Endothelial cell (in vitro differentiated cells): ENCODE measurements at regions not wholly inside any gene's neighbourhood (a gene's known extent, or its start where the extent isn't known, plus 50 kb on each side); places are given as distances from the start of the nearest gene placed in this dataset.

Source experiments
- DNase-seq: peaks from one replicate; pipeline ENCODE4 v3.0.0; 2021; ENCODE audit warnings: low spot score
- H3K27ac Mint-ChIP-seq: one replicate; pipeline ENCODE4 v1.8.0; 2021; ENCODE audit warnings: mixed read lengths, inconsistent platforms; ENCODE audit not compliant: unreplicated experiment
- H3K27me3 Mint-ChIP-seq: one replicate; pipeline ENCODE4 v1.8.0; 2021; ENCODE audit warnings: mild to moderate bottlenecking, moderate library complexity, mixed read lengths, inconsistent platforms; ENCODE audit not compliant: unreplicated experiment
- H3K36me3 Mint-ChIP-seq: one replicate; pipeline ENCODE4 v1.8.0; 2021; ENCODE audit warnings: mild to moderate bottlenecking, low read depth, mixed read lengths, inconsistent platforms; ENCODE audit not compliant: unreplicated experiment
- H3K4me1 Mint-ChIP-seq: one replicate; pipeline ENCODE4 v1.8.0; 2021; ENCODE audit warnings: mild to moderate bottlenecking, mixed read lengths, inconsistent platforms; ENCODE audit not compliant: unreplicated experiment
- H3K4me3 Mint-ChIP-seq: one replicate; pipeline ENCODE4 v1.8.0; 2021; ENCODE audit warnings: mild to moderate bottlenecking, mixed read lengths, inconsistent platforms; ENCODE audit not compliant: unreplicated experiment
- H3K9me3 Mint-ChIP-seq: one replicate; pipeline ENCODE4 v1.8.0; 2021; ENCODE audit warnings: mixed read lengths, inconsistent platforms; ENCODE audit not compliant: unreplicated experiment
- TF ChIP-seq, protein P1 (sequence below): fragments of 200-600 bp; sonication (generic); IDR thresholded peaks from one replicate; pipeline ENCODE4 v1.5.0; 2021; ENCODE audit warnings: antibody characterized with exemption; ENCODE audit not compliant: unreplicated experiment

DNA sequence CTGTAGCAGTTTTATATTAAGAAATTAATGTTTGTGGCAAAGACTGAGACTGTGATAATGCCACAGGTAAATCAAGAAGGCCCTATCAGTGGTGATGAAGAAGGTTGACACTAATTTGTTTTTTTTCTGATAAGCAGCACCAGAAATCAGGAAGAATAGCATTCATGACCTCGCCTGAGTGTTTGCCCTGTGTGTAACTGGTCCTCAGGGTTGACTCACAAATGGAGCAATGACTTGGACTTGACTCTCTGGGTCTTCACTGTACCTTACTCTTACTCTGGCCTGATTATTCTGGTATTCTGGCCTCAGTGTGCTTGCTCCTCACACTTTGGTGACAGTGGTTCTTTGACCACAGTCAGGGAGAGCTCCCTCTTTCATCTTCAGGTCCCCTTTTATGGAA, 243.9 kb downstream of the HAO1 start:
- no peak for DNase-seq
- no peaks in the 10 kb centered on the region for H3K36me3 Mint-ChIP-seq
- H3K4me3 Mint-ChIP-seq, result no peak overlapping the region
- H3K27me3 Mint-ChIP-seq, result no peaks in the 10 kb centered on the region
- H3K9me3 Mint-ChIP-seq, result no peaks in the 10 kb centered on the region
- H3K4me1 Mint-ChIP-seq, result no peaks in the 10 kb centered on the region
- no peak overlapping the region for H3K27ac Mint-ChIP-seq
- TF ChIP-seq, protein P1, sequence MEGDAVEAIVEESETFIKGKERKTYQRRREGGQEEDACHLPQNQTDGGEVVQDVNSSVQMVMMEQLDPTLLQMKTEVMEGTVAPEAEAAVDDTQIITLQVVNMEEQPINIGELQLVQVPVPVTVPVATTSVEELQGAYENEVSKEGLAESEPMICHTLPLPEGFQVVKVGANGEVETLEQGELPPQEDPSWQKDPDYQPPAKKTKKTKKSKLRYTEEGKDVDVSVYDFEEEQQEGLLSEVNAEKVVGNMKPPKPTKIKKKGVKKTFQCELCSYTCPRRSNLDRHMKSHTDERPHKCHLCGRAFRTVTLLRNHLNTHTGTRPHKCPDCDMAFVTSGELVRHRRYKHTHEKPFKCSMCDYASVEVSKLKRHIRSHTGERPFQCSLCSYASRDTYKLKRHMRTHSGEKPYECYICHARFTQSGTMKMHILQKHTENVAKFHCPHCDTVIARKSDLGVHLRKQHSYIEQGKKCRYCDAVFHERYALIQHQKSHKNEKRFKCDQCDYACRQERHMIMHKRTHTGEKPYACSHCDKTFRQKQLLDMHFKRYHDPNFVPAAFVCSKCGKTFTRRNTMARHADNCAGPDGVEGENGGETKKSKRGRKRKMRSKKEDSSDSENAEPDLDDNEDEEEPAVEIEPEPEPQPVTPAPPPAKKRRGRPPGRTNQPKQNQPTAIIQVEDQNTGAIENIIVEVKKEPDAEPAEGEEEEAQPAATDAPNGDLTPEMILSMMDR, result no peak

DNA sequence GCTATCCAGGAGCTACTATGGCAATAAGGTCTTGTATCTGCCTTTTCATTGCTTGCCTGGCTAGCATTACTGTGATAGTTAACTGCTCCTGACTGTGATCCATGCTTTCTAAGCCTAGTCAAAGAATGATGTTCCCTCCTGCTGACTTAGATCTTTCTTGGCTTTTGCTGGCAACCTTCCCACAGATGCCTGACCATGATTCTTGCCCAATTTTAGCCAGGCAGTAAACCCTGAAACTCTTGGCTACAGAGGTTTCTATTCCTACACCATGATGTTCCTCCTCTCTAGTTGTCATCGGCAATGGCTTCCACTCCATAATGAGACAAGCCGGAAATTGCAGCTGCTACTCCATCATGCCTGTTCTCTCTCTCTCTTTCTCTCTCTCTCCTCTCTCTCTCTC, 238.1 kb downstream of the HAO1 start:
- Mint-ChIP-seq H3K36me3 (no peaks in the 10 kb centered on the region), H3K4me3 (no peak overlapping the region), H3K9me3 (no peaks in the 10 kb centered on the region), H3K27ac (no peak overlapping the region), H3K27me3 (peaks cover 1% of the 10 kb centered on the region), H3K4me1 (no peaks in the 10 kb centered on the region)
- DNase-seq, result no peak
- TF ChIP-seq, protein P1, result no peak

GRCh38 chr20:7703551-7703961, 236.7 kb downstream of the HAO1 start:
- Mint-ChIP-seq H3K27ac (no peak overlapping the region), H3K9me3 (no peaks in the 10 kb centered on the region), H3K4me3 (no peak overlapping the region), H3K4me1 (no peaks in the 10 kb centered on the region), H3K36me3 (no peaks in the 10 kb centered on the region), H3K27me3 (peaks cover 1% of the 10 kb centered on the region)
- TF ChIP-seq, protein P1, result no peak
- DNase-seq, result no peak

DNA sequence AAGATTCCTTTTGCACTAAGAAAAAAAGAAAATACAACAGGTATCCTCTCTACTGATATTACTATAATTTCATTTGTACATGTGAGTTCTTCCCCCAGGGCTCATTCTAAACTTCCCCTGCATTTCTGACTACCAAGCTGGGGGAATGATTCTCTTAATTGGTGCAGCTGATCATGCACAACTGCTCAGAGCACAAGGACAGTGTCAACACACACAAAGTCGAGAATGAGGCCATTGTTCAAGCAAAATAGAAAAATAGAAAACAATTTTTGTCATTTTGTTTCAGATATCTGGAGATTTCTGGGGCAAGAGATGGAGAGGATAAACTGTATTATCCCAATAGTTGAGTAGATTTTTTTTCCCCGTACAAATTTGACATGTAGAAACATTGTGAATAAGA, 236.3 kb downstream of the HAO1 start:
- H3K4me1 Mint-ChIP-seq, result no peaks in the 10 kb centered on the region
- TF ChIP-seq, protein P1, result no peak
- no peak overlapping the region for H3K4me3 Mint-ChIP-seq
- no peak for DNase-seq
- H3K27ac Mint-ChIP-seq, result no peak overlapping the region
- peaks cover 1% of the 10 kb centered on the region for H3K27me3 Mint-ChIP-seq
- no peaks in the 10 kb centered on the region for H3K9me3 Mint-ChIP-seq
- no peaks in the 10 kb centered on the region for H3K36me3 Mint-ChIP-seq

- DNase-seq, result no peak
- H3K4me1 Mint-ChIP-seq, result no peaks in the 10 kb centered on the region
- no peak overlapping the region for H3K4me3 Mint-ChIP-seq
- no peak overlapping the region for H3K27ac Mint-ChIP-seq
- TF ChIP-seq, protein P1, result no peak
- H3K36me3 Mint-ChIP-seq, result no peaks in the 10 kb centered on the region
- H3K27me3 Mint-ChIP-seq, result peaks cover 1% of the 10 kb centered on the region
- H3K9me3 Mint-ChIP-seq, result no peaks in the 10 kb centered on the region
Measured at GRCh38 chr20:7708112-7708511, 232.1 kb downstream of the HAO1 start.
